ENCODE measurements at regions not wholly inside any gene's neighbourhood (a gene's known extent, or its start where the extent isn't known, plus 50 kb on each side); places are given as distances from the start of the nearest gene placed in this dataset.

DNA sequence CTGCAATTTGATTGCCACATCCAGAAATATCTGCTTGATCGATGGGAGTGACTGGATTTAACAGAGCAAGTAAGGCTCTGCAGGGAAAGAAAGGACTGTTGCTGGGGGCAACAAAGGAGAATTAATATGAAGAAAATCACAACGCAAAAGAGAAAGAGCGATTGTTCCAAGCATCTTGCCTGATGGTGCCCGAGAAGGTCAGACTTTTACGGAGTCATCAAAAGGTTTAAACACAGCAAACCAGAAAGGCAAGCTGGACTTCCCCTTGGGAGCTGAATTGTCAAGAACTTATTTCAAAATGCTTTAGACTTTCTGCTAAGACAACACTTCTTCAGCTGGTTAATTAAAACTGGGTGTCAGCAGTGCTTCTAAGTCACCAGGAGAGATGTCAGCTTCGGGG lies 791.5 kb downstream of the MED13L start:
- CTCF ChIA-PET (ENCODE audit: partially characterized antibody): interaction anchor here (0.6 to 1.5 kb wide), 2 partner anchors 10 to 15 kb away, joined by 3 to 4 read pairs; no protein-coding TSS in a partner anchor
- H3K79me1 ChIP-seq (ENCODE audit: low read depth, low read length): no peaks in the 10 kb centered on the region
- no peaks in the 10 kb centered on the region for H4K20me1 ChIP-seq (replicated peaks in 1 of 2; ENCODE audit: control insufficient read depth in 1 of 2, insufficient read depth in 2 of 2, low read length in 2 of 2)
- POLR2A ChIA-PET (ENCODE audit: partially characterized antibody): no interaction called here
- H2BK12ac ChIP-seq (ENCODE audit: low read depth, low read length): no peak overlapping the region
- no peak overlapping the region for H2BK15ac ChIP-seq (ENCODE audit: low read length)
- H2BK5ac ChIP-seq (ENCODE audit: low read depth, low read length): no peak overlapping the region
- H4K91ac ChIP-seq (replicated peaks; ENCODE audit: insufficient read length, low read length): no peak overlapping the region
- FAIRE-seq: no peak
- H2BK120ac ChIP-seq (replicated peaks; ENCODE audit: low read depth, low read length): no peak overlapping the region
- H3K4me3 ChIP-seq (ENCODE audit: extremely low read depth in 1 of 4, insufficient read depth in 2 of 4, low read depth in 3 of 4, low read length in 4 of 4): no peak overlapping the region
- no peak overlapping the region for H3K4me2 ChIP-seq (ENCODE audit: insufficient read depth in 1 of 2, low read depth in 2 of 2, low read length in 2 of 2)
- no peak for DNase-seq (ENCODE audit: low read depth in 1 of 2, low spot score in 2 of 2)
- H3K9me3 ChIP-seq (ENCODE audit: insufficient read depth in 2 of 2, low read depth in 1 of 2, low read length in 1 of 2): peaks cover 2 to 6% of the 10 kb centered on the region in 2 experiments; a peak in 1 of 4 replicates
- no peak overlapping the region for H3K4ac ChIP-seq (replicated peaks; ENCODE audit: insufficient read length, low read depth, low read length)
- WGBS, 2 experiments (ENCODE audit: extremely low coverage in 1 of 2, insufficient coverage in 1 of 2, insufficient read length in 1 of 2, insufficient replicate concordance in 2 of 2, low coverage in 1 of 2, low lambda C conversion rate in 2 of 2, missing lambda C conversion rate in 1 of 2): 93% methylated on average over 6 of the region's 6 CpGs; no CpG with 5 or more reads in 1 of the 2 experiments
- no peak overlapping the region for H3K9ac ChIP-seq (replicated peaks in 1 of 4; ENCODE audit: extremely low read depth in 1 of 4, low read depth in 3 of 4, low read length in 3 of 4)
- no peak overlapping the region for H3K56ac ChIP-seq (replicated peaks; ENCODE audit: insufficient read length, low read depth, low read length)
- no peak overlapping the region for H3K18ac ChIP-seq (ENCODE audit: extremely low read depth, low read length)
- no peak overlapping the region for H4K5ac ChIP-seq (ENCODE audit: insufficient read length, low read depth, low read length)
- no peak overlapping the region for H2AK5ac ChIP-seq (ENCODE audit: low read depth, low read length)
- no peak overlapping the region for H3K23ac ChIP-seq (ENCODE audit: insufficient read length)
- no peaks in the 10 kb centered on the region for H3K4me1 ChIP-seq (replicated peaks in 1 of 4; ENCODE audit: control insufficient read depth in 3 of 4, insufficient read depth in 4 of 4, low read length in 3 of 4)
- H3K23me2 ChIP-seq (ENCODE audit: low read depth, low read length): no peaks in the 10 kb centered on the region
- H3K79me2 ChIP-seq (ENCODE audit: control insufficient read depth in 1 of 2, insufficient read depth in 2 of 2, low read length in 2 of 2): no peaks in the 10 kb centered on the region
- H3K36me3 ChIP-seq (ENCODE audit: control insufficient read depth in 2 of 4, insufficient read depth in 4 of 4, low read length in 3 of 4): no peaks in the 10 kb centered on the region
- no peaks in the 10 kb centered on the region for H3K27me3 ChIP-seq (replicated peaks in 1 of 4; ENCODE audit: control insufficient read depth in 3 of 4, extremely low read depth in 1 of 4, insufficient read depth in 3 of 4, low read length in 3 of 4)
- no peak overlapping the region for H3K14ac ChIP-seq (ENCODE audit: insufficient read length)
- no peak overlapping the region for H4K8ac ChIP-seq (ENCODE audit: extremely low read depth, insufficient read depth, low read length)
- H3K27ac ChIP-seq (ENCODE audit: low read depth, low read length): no peak overlapping the region
- H2AFZ ChIP-seq (ENCODE audit: low read length): no peak overlapping the region
- no peak overlapping the region for H2BK20ac ChIP-seq (ENCODE audit: low read length)
- TF ChIP-seq HDAC6 (IDR thresholded peaks at IDR 0.05; ENCODE audit: low read depth, low read length) (no peak), RXRA (IDR thresholded peaks at IDR 0.05; ENCODE audit: insufficient read depth, low read depth, low read length) (no peak), JUN (IDR thresholded peaks at IDR 0.05; ENCODE audit: low read depth, low read length) (no peak), SRF (IDR thresholded peaks at IDR 0.05; ENCODE audit: low read depth, low read length) (no peak), RNF2 (IDR thresholded peaks at IDR 0.05; ENCODE audit: borderline replicate concordance, low read depth, low read length, missing control alignments, poor library complexity, severe bottlenecking) (no peak), KDM5A (IDR thresholded peaks at IDR 0.05; ENCODE audit: low read length) (no peak), TBP (IDR thresholded peaks at IDR 0.05; ENCODE audit: low read depth, low read length) (no peak), SUZ12 (IDR thresholded peaks at IDR 0.05; ENCODE audit: low read length) (no peak), ZNF274 (IDR thresholded peaks at IDR 0.05; ENCODE audit: borderline replicate concordance, extremely low read depth, low read length) (no peak), RBBP5 (IDR thresholded peaks at IDR 0.05; ENCODE audit: borderline replicate concordance, low read depth, low read length) (no peak), CBX5 (IDR thresholded peaks at IDR 0.05; ENCODE audit: low read depth, low read length) (no peak), SIN3A (conservative IDR thresholded peaks at IDR 0.05 in 1 of 2, IDR thresholded peaks at IDR 0.05 in 1 of 2; ENCODE audit: low read depth in 1 of 2, low read length in 2 of 2) (no peak), GABPA (IDR thresholded peaks at IDR 0.05; ENCODE audit: borderline replicate concordance, insufficient read depth, low read length) (no peak), SP2 (IDR thresholded peaks at IDR 0.05; ENCODE audit: low read length) (no peak), CHD2 (IDR thresholded peaks at IDR 0.05; ENCODE audit: low read length) (no peak)

Data from H1 (cell line).